ENCODE measurements at regions not wholly inside any gene's neighbourhood (a gene's known extent, or its start where the extent isn't known, plus 50 kb on each side); places are given as distances from the start of the nearest gene placed in this dataset.

- no peak overlapping the region for H3K9ac ChIP-seq (replicated peaks; ENCODE audit: extremely low read depth, insufficient read depth, low read length)
- H3K36me3 ChIP-seq (ENCODE audit: control insufficient read depth in 2 of 2, extremely low read depth in 1 of 2, insufficient read depth in 2 of 2, low read length in 2 of 2) = no peaks in the 10 kb centered on the region
- H2AFZ ChIP-seq (ENCODE audit: low read depth, low read length) = no peak overlapping the region
- dilution Hi-C loops (cut with MboI; ENCODE audit: extremely low pct_ligation_motif_present, low sequenced_read_pairs) (no loop called here), intact Hi-C loops (cut with micrococcal nuclease) (no loop called here)
- H3K4me2 ChIP-seq (ENCODE audit: insufficient read depth, low read length) = no peak overlapping the region
- H3K4me1 ChIP-seq (ENCODE audit: control insufficient read depth, extremely low read depth, insufficient read depth, low read length) = no peaks in the 10 kb centered on the region
- H3K27me3 ChIP-seq (ENCODE audit: control insufficient read depth in 2 of 2, insufficient read depth in 2 of 2, low read length in 2 of 2) = no peaks in the 10 kb centered on the region
- H3K79me2 ChIP-seq (ENCODE audit: control insufficient read depth, insufficient read depth, low read length) = no peaks in the 10 kb centered on the region
- no peak overlapping the region for H3K27ac ChIP-seq (ENCODE audit: insufficient read depth, low read depth, low read length)
- H4K20me1 ChIP-seq (replicated peaks; ENCODE audit: control insufficient read depth, extremely low read depth, insufficient read depth, low read length) = no peaks in the 10 kb centered on the region
- H3K4me3 ChIP-seq (replicated peaks in 1 of 3; ENCODE audit: insufficient read depth in 1 of 3, low read depth in 1 of 3, low read length in 3 of 3) = no peak overlapping the region
- BruUV-seq (replicated peaks) = no TSS peak
- FAIRE-seq = no peak
- TF ChIP-seq POLR2AphosphoS5 (IDR thresholded peaks at IDR 0.05; ENCODE audit: insufficient read depth, low read depth, low read length) (no peak), MYC (IDR thresholded peaks at IDR 0.05; ENCODE audit: low read depth, low read length) (no peak), JUN (IDR thresholded peaks at IDR 0.05; ENCODE audit: borderline replicate concordance, insufficient read depth, insufficient read length, low read depth) (no peak), GATA2 (IDR thresholded peaks at IDR 0.05; ENCODE audit: insufficient read depth, insufficient read length, low read depth, low read length) (no peak), FOS (IDR thresholded peaks at IDR 0.05; ENCODE audit: borderline replicate concordance, insufficient read depth, low read length) (no peak), EZH2 (IDR thresholded peaks at IDR 0.05; ENCODE audit: borderline replicate concordance, low read depth, low read length, severe bottlenecking) (no peak)
- TF ChIP-seq, protein P1, sequence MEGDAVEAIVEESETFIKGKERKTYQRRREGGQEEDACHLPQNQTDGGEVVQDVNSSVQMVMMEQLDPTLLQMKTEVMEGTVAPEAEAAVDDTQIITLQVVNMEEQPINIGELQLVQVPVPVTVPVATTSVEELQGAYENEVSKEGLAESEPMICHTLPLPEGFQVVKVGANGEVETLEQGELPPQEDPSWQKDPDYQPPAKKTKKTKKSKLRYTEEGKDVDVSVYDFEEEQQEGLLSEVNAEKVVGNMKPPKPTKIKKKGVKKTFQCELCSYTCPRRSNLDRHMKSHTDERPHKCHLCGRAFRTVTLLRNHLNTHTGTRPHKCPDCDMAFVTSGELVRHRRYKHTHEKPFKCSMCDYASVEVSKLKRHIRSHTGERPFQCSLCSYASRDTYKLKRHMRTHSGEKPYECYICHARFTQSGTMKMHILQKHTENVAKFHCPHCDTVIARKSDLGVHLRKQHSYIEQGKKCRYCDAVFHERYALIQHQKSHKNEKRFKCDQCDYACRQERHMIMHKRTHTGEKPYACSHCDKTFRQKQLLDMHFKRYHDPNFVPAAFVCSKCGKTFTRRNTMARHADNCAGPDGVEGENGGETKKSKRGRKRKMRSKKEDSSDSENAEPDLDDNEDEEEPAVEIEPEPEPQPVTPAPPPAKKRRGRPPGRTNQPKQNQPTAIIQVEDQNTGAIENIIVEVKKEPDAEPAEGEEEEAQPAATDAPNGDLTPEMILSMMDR (IDR thresholded peaks at IDR 0.05; ENCODE audit: extremely low read depth in 1 of 2, insufficient read depth in 1 of 2, low read depth in 1 of 2, low read length in 2 of 2) = no peak
- POLR2A ChIA-PET = no interaction called here
- no peaks in the 10 kb centered on the region for H3K9me1 ChIP-seq (replicated peaks; ENCODE audit: control insufficient read depth, extremely low read depth, insufficient read depth, low read length)
- no peaks in the 10 kb centered on the region for H3K9me3 ChIP-seq (replicated peaks; ENCODE audit: control insufficient read depth, insufficient read depth, low read length)
- CTCF ChIA-PET = interaction anchor here (0.9 to 1.8 kb wide), 4 partner anchors 8 to 159 kb away, joined by 4 to 7 read pairs (median 4); no protein-coding TSS in a partner anchor
- no peak for DNase-seq (ENCODE audit: low read depth, low spot score)
Measured at GRCh38 chr6:134663800-134664535, 285.9 kb downstream of the ALDH8A1 start.

All from endothelial cell of umbilical vein (primary cell).